IPS-NIHi7 (cell line): ENCODE measurements at regions not wholly inside any gene's neighbourhood (a gene's known extent, or its start where the extent isn't known, plus 50 kb on each side); places are given as distances from the start of the nearest gene placed in this dataset.
"Not testable (repeated sequence)": the region's sequence is repeated elsewhere in the genome, so short reads cannot be mapped to it uniquely, and the experiment has no call there.

Experiments used
- DNase-seq: peaks from one replicate; pipeline ENCODE4 v3.0.0; 2012; ENCODE audit warnings: mixed read lengths; ENCODE audit errors: extremely low spot score

GRCh38 chr4:67332627-67333026 is 212.7 kb downstream of the CENPC start:
- peak; percentile 41 for DNase-seq

DNA sequence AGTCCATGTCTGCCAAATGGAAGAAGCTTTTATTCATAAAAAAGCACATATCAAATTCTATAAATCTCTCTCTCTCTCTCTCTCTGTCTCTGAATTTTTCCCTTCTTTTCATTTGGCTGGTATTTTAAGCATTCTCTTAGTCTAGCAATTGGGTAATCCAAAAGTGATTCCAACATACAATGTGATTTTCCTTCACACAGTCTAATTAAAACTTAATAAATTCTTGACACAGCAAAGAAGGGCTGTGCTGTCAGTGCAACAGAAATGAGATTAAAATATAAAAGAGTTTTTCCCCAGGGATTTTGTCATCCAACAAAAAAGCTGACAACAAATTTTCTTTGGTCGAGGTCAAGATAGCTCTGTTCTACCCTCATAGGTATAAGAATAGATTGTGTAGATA is 216.9 kb downstream of the CENPC start:
- DNase-seq = no peak

- no peak for DNase-seq
These were observed 217.4 kb downstream of the CENPC start for GRCh38 chr4:67328018-67328278.

GRCh38 chr4:67327245-67328017 is 217.9 kb downstream of the CENPC start:
- peak; percentile 87 for DNase-seq

DNA sequence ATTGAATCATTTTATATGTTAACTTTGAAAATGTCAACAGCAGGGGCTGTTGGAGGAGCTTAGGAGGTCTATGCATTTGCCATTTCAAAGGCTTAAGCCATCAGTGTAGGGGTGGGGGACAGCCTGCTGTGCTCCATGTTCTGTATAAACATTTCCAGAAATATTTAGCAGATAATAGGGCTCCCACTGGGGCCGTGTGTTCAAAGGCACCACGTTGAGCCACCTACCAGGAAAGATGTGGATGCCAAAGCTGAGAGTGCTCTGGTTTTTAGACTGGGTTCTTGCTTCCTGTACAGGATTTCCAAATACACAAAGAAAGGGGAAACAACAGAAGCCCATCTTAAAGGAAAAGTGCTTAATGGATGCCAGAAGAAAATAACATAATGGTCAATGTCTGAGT is 219.5 kb downstream of the CENPC start:
- no peak for DNase-seq

- no peak for DNase-seq
These were observed 224.7 kb downstream of the CENPC start for GRCh38 chr4:67320645-67321044.

GRCh38 chr4:67319607-67320006 is 225.7 kb downstream of the CENPC start:
- DNase-seq = not testable (repeated sequence)

- not testable (repeated sequence) for DNase-seq
These were observed 244.7 kb downstream of the CENPC start for GRCh38 chr4:67300497-67301185.

DNA sequence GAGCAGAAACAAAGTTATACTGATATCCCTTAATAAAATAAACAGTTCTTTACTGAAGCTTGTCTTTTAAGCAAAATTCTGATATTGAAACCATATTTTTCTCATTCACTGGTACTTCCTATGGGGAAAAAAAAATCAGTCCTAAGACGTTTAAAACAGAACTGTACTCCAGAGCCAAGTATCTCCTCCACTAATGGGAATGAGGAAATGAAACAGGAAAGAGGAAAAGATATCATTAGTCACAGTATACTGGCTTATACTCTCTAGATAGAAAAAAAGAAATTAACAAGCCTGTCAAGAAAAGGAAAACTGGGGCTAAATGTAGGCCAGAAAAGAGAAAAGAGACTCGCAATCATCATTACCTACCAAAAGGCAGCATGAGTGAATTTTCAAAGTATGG is 252.7 kb downstream of the CENPC start:
- no peak for DNase-seq

DNA sequence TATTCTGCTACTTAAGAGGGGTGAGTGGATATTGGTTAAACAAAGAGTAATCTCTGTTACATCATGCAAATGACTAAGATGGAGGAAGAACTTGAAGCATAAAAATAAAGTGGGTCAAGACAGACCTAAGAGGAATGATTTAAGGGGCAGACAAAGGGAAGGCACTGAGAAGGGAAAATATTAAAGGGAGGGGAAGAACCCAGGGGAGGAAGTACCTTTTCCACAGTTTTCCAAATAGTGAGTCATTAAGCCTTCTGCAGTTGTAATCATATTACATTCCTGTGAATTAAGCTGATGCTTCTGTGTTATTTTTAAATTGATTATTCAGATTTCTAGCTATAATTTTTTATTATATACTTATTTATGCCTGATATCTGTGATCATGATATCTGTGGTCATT is 253.3 kb downstream of the CENPC start:
- DNase-seq = no peak

- DNase-seq = no peak
These were observed 253.7 kb downstream of the CENPC start for GRCh38 chr4:67291644-67292043.

- peak; percentile 64 for DNase-seq
These were observed 256.3 kb downstream of the CENPC start for GRCh38 chr4:67288964-67289363.

DNA sequence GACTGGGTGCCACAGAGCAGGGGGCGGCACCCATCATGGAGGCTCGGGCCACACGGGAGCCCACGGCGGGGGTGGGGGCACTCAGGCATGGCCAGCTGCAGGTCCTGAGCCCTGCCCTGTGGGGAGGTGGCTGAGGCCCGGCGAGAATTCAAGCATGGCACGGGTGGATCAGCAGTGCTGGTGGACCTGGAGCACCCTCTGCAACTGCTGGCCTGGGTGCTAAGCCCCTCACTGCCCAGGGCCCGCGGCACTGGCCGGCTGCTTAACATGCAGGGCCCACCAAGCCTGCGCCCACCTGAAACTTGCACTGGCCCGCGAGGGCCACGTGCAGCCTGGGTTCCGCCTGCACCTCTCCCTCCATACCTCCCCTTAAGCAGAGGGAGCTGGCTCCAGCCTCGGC is 258.6 kb downstream of the CENPC start:
- DNase-seq = no peak

DNA sequence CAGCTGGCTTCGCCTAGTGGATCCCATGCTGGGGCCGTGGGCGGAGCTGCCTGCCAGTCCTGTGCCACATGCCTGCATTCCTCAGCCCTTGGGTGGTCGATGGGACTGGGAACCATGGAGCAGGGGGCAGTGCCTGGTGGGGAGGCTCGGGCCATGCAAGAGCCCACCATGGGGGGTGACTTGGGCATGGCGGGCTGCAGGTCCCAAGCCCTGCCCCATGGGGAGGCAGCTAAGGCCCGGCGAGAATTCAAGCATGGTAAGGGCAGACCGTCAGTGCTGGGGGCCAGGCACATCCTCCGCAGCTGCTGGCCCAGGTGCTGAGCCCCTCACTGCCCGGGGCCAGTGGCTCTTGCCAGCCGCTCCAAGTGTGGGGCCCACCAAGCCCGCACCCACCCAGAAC is 262.6 kb downstream of the CENPC start:
- no peak for DNase-seq

DNA sequence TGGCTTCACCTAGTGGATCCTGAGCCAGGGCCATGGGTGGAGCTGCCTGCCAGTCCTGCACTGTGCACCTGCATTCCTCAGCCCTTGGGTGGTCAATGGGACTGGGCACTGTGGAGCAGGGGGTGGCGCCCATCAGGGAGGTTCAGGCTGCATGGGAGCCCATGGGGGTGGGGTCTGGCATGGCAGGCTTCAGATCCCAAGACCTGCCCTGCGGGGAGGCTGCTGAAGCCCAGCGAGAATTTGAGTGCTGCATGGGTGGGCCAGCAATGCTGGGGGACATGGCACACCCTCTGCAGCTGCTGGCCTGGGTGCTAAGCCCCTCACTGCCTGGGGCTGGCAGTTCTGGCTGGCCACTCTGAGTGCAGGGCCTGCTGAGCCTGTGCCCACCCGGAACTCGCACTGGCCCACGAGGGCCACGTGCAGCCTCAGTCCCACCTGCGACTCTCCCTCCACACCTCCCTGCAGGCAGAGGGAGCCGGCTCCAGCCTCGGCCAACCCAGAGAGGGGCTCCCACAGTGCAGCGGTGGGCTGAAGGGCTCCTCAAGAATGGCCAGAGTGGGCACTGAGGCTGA is 270.0 kb downstream of the CENPC start:
- DNase-seq = no peak

- not testable (repeated sequence) for DNase-seq
These were observed 270.6 kb downstream of the CENPC start for GRCh38 chr4:67274671-67275070.

- no peak for DNase-seq
These were observed 271.6 kb downstream of the CENPC start for GRCh38 chr4:67273666-67274065.

DNA sequence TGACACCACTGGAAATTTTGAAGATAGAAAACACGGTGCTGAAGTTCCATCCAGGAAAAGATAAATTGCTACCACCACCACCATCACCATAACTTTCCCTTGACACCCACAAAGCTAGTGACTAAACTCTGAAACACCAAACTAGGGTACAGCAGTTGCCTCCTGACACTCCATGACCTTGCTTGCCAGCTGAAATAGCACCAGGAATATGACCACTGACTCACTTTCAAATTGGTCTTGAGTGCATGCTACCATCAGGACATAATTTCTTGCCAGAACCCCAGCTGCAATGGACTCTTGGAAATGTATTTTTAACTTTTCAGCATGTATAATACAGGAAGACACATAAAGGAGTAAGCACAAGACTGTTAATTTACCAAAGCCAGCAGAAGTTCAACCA is 283.3 kb downstream of the CENPC start:
- DNase-seq = no peak

GRCh38 chr4:67256388-67257043 is 288.8 kb downstream of the CENPC start:
- no peak for DNase-seq

DNA sequence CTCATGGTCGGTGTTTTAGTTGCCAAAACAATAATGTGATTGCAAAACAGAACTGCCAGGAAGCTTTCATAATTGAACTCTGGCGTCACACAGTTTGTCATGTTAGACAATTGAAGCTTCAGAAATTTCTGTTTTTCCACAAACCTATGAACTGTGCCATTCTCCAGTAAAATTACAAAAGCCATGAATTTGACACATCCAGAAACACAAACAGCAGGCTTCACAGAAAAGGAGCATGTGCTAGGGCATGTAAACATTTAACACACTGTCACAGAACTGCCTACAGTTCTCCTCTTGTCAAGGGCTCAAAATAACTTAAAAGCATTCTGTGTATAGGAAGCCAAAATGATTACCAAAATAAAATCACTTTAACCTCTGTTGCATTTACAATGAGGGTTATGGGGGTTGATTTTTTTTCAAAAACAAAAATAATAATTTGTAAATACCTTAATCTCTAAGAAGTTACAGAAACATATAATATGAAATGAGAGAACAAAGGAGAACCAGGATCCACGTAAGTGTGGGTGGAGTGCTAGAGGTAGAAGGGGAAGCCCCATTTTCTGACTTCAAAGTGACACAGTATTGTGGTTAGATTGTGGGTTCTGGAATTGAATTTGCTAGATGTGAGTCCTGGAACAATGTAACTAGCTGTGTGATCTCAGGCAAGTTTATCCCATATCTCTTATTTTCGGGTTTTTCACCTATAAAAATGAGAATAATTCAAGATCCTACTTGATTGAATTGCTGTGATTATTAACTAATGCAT is 295.0 kb downstream of the CENPC start:
- no peak for DNase-seq

- DNase-seq = peak; percentile 8
These were observed 308.5 kb downstream of the CENPC start for GRCh38 chr4:67236788-67237187.

DNA sequence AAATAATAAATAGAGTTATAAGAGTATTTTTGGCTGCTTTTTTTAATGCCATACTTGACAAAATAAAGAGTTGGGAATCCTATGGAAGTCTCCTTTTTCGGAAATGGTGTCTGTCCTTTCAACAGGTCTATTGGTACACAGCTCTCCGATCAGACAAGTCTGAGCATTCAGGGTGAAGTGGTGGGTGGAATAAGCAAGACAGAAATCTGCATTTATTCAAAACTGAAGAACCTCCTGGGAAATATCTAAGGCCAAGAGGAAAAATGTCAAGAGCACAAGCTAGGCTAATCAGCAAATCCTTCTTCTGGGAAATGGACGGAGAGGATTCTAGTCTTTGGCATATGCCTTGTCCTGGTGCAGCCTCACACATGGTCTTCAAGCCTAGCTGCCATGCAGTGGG is 309.0 kb downstream of the CENPC start:
- DNase-seq = no peak
